ENCODE measurements at regions not wholly inside any gene's neighbourhood (a gene's known extent, or its start where the extent isn't known, plus 50 kb on each side); places are given as distances from the start of the nearest gene placed in this dataset.

DNA sequence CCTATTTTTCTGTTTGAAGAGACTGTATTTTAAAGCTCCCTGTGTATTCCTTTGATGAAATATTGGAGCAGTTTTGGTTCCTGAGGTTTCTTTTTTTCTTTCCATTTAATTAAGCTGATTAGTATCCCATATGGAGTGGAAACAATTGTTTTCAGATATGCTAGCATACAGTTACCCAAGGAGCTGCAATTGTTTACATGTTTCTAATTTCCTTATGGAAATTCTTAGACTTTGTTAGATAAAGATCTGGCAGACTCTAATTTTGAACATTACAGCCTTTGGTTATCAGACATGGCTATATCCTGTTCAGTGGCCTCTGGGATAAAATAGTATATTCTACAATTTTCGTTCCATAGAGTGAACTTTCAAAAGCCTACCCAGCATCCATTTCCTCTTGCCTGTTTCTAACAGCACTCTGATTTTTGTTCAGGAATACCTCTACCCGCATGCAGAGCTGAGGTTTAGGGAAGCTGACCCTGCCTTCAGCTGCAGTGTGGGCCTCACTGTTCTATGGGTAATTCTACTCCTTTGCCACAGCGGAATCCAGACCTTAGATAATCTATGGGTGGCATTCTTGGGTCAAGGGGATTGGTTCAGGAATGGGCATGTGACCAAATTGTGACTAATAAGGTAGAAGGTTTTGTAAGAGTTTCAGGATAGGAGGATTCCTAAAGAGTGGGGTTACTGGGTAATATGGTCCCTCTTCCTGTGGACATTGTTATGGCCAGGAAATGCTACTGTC is 161.1 kb upstream of the ANKRD28 start:
- TF ChIP-seq, protein P1, sequence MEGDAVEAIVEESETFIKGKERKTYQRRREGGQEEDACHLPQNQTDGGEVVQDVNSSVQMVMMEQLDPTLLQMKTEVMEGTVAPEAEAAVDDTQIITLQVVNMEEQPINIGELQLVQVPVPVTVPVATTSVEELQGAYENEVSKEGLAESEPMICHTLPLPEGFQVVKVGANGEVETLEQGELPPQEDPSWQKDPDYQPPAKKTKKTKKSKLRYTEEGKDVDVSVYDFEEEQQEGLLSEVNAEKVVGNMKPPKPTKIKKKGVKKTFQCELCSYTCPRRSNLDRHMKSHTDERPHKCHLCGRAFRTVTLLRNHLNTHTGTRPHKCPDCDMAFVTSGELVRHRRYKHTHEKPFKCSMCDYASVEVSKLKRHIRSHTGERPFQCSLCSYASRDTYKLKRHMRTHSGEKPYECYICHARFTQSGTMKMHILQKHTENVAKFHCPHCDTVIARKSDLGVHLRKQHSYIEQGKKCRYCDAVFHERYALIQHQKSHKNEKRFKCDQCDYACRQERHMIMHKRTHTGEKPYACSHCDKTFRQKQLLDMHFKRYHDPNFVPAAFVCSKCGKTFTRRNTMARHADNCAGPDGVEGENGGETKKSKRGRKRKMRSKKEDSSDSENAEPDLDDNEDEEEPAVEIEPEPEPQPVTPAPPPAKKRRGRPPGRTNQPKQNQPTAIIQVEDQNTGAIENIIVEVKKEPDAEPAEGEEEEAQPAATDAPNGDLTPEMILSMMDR (IDR thresholded peaks at IDR 0.05): no peak
- Histone ChIP-seq H3K36me3 (ENCODE audit: low read depth) (no peaks in the 10 kb centered on the region), H3K4me1 (ENCODE audit: low read depth) (no peaks in the 10 kb centered on the region), H3K9me3 (no peaks in the 10 kb centered on the region), H3K4me3 (no peak overlapping the region)
- ATAC-seq: no peak
- DNase-seq: no peak
- intact Hi-C loops (cut with DNase I, micrococcal nuclease): no loop called here

DNA sequence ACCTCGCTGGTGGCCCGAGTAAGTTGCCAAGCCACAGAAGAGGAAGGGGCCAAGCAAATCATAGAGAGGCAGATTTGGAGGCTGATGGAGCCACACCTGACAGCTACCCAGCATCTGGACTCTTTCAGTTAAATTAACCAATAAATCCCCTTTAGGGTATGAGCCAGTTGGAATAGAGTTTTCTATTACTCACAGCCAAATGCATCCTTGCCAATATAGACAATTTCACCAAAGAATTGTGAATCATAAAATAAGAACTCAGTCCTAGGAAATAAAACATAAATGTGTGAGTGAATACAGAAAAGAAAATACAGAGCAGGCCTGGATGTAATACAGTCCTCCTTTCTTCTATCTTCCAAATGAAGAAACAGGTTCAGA is 161.6 kb upstream of the ANKRD28 start:
- no peaks in the 10 kb centered on the region for H3K9me3 ChIP-seq
- ATAC-seq: no peak
- no peaks in the 10 kb centered on the region for H3K4me1 ChIP-seq (ENCODE audit: low read depth)
- intact Hi-C loops (cut with DNase I, micrococcal nuclease): no loop called here
- no peak overlapping the region for H3K4me3 ChIP-seq
- no peak for DNase-seq
- TF ChIP-seq, protein P1 (IDR thresholded peaks at IDR 0.05): no peak
- H3K36me3 ChIP-seq (ENCODE audit: low read depth): no peaks in the 10 kb centered on the region

DNA sequence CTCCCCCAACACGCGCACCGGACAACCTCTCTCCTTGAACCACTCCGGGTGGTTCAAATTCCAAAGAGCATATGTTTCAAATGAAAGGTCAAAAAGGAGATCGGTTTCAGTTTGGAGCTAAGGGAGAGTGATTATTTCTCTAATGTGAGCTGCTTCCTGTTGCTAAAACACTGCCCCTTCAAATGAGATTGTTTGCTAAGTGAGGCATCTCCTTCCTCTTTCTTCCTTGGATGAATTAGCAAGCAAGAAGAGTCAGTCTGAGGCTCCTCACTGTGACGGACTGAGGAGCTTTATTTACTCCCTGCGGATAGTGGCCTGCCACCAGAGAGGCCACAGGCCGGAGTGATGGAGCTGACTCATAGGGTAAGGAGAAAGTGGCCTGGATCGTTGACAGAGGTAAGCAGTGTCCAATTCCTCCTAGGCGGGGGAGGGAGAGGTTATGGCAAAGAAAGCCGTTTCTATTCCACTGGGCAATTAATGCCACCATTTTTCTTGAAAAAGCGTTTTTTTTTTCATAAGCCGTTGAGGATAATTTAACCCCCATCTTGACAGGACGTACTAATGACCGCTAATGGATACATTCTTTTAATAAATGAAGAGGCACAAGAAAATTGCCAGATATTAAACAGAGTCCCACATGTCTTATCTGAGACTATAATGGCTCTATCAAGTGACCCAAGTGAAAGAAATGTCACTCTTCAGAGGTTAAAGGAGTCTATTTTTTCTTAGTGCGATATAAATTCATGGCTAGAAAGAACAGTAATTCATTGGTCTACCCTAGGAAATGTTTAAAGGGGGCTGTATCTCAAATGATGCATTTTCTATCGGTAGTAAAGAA is 167.0 kb upstream of the ANKRD28 start:
- DNase-seq: no peak
- Histone ChIP-seq H3K4me3 (no peak overlapping the region), H3K36me3 (ENCODE audit: low read depth) (no peaks in the 10 kb centered on the region), H3K9me3 (no peaks in the 10 kb centered on the region), H3K4me1 (ENCODE audit: low read depth) (no peaks in the 10 kb centered on the region)
- intact Hi-C loops (cut with DNase I, micrococcal nuclease): no loop called here
- no peak for ATAC-seq
- TF ChIP-seq, protein P1 (IDR thresholded peaks at IDR 0.05): no peak

DNA sequence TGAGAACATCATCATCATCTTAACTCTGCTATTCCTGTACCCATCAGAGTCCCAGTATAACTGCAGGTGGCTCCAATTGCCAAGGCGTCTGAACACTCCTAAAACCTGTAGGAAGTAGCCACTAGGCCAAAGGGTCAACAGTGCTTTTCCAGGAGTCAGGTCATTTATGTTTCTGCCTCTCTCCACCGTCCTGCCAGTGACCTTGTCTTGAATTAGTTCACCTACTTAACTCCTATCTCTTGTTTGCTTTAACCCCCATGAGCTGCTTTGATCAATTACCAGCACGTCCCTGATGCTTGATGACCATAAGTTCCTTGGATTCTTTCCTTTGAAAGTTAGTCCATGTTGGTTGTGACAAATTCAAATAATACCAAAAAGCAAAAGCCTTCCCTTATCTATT is 169.8 kb upstream of the ANKRD28 start:
- TF ChIP-seq, protein P1 (IDR thresholded peaks at IDR 0.05): no peak
- Histone ChIP-seq H3K36me3 (ENCODE audit: low read depth) (no peaks in the 10 kb centered on the region), H3K4me3 (no peak overlapping the region), H3K9me3 (no peaks in the 10 kb centered on the region), H3K4me1 (ENCODE audit: low read depth) (no peaks in the 10 kb centered on the region)
- DNase-seq (no peak), ATAC-seq (no peak)
- intact Hi-C loops (cut with DNase I, micrococcal nuclease): no loop called here

DNA sequence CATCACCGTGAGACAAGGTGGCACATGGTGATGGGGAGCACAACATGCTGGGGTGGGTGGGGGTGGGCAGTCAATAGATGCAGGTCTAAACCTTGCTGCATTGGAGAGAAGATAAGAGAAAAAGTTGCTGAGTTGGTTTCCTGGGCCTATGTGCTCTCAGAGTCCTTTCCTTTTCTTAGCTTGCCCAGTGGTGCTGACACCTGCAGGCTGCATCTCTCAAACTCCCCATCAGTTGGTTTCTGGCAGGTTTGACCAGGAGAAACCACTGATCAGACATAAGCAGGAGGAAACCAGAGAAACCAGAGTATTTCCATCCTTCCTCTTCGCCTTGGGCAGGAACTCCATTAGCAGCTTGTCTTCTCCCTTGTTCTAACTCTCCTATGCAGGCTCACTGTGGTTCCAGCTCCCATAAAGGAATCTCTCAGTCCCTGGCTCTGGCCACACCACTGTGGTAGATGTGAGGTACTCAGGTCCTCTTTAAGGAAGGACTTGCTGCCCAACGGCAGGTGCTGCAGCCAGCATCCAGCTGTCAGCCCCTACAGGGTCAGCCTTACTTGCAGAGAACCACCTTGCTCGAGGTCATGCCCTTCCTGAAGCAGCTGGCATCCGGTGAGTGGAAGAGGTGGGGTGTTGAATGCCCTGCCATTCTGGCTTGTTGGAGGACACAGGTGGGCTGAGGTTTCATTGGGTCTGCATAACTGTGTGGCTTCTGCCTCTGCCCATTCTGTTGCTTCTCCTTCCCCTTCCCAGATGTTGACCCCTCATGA is 172.3 kb upstream of the ANKRD28 start:
- no peaks in the 10 kb centered on the region for H3K4me1 ChIP-seq (ENCODE audit: low read depth)
- H3K4me3 ChIP-seq: no peak overlapping the region
- ATAC-seq (no peak), DNase-seq (no peak)
- intact Hi-C loops (cut with DNase I, micrococcal nuclease): no loop called here
- H3K9me3 ChIP-seq: no peaks in the 10 kb centered on the region
- H3K36me3 ChIP-seq (ENCODE audit: low read depth): no peaks in the 10 kb centered on the region
- TF ChIP-seq, protein P1 (IDR thresholded peaks at IDR 0.05): no peak
